ENCODE measurements at regions not wholly inside any gene's neighbourhood (a gene's known extent, or its start where the extent isn't known, plus 50 kb on each side); places are given as distances from the start of the nearest gene placed in this dataset.

DNA sequence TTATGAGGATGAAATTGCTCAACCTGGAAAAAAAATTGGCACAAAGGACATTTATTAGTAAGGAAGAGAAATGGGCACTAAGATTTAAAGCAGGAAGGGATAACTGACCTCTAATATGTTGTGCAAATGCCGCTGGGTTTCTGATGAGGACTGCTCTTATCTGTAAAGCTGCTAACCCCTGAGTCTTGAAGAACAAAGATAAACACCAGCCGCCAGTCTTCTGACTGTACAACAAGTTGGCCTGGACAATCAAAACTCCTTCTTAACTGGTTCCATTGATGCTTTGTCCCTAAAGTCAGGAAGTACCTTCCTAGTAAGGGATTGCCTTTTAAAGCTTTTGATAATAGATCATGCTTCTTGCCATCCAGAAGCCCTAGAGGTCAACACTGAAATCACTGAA, 301.8 kb downstream of the TRIB2 start:
- 100% methylated on average over 1 of the region's 2 CpGs for WGBS (ENCODE audit: insufficient coverage)

DNA sequence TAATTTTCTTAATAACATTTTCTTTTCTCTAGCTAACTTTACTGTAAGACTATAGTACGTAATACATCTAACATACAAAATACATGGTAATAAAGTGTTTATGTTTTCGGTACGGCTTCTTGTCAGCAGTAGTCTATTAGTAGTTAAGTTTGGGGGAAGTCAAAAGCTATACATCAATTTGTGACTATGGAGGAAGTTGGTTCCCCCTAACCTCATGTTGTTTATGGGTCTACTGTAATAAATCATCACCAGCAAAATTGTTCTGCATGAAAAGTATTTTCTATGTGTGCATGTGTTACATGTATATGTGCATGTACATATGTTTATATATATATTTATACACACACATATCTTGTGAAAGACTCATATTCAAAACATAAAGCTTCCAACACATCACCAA, 303.0 kb downstream of the TRIB2 start:
- intact Hi-C loops (cut with micrococcal nuclease): no loop called here
- ChIA-PET CTCF (interaction anchor here (4.2 kb wide), 1 partner anchor 13 kb away, joined by 21 read pairs; no protein-coding TSS in a partner anchor), POLR2A (no interaction called here)
- Histone ChIP-seq H3K9ac (ENCODE audit: low read length) (no peak overlapping the region), H3K4me1 (ENCODE audit: control insufficient read depth in 2 of 2, insufficient read depth in 2 of 2, low read length in 2 of 2) (no peaks in the 10 kb centered on the region), H3K4me3 (ENCODE audit: control extremely low read depth in 1 of 5, extremely low read depth in 1 of 5, insufficient read depth in 1 of 5, low read depth in 2 of 5, low read length in 4 of 5) (no peak overlapping the region), H2AFZ (ENCODE audit: insufficient read depth, low read depth, low read length, poor library complexity, severe bottlenecking) (no peak overlapping the region), H4K20me1 (ENCODE audit: control insufficient read depth, insufficient read depth, low read length, poor library complexity, severe bottlenecking) (no peaks in the 10 kb centered on the region), H3K79me2 (ENCODE audit: control insufficient read depth, insufficient read depth, low read length) (no peaks in the 10 kb centered on the region), H3K27me3 (replicated peaks in 1 of 4; ENCODE audit: control extremely low read depth in 1 of 4, control insufficient read depth in 3 of 4, insufficient read depth in 4 of 4, low read length in 3 of 4) (peaks cover 0 to 14% (median 11%) of the 10 kb centered on the region in 4 experiments), H3K9me3 (ENCODE audit: control extremely low read depth in 1 of 3, control insufficient read depth in 2 of 3, insufficient read depth in 1 of 3, low read length in 2 of 3) (no peaks in the 10 kb centered on the region), H3K4me2 (replicated peaks; ENCODE audit: low read depth, low read length, poor library complexity, severe bottlenecking) (no peak overlapping the region), H3K27ac (ENCODE audit: low read length in 2 of 2) (no peak overlapping the region), H3K36me3 (replicated peaks in 1 of 2; ENCODE audit: control extremely low read depth in 1 of 2, control insufficient read depth in 1 of 2, extremely low read depth in 1 of 2, insufficient read depth in 2 of 2, low read length in 1 of 2) (no peaks in the 10 kb centered on the region)
- no peaks in the 10 kb centered on the region for H3K4me1 Mint-ChIP-seq
- no peak for TF ChIP-seq EZH2 (IDR thresholded peaks at IDR 0.05; ENCODE audit: borderline replicate concordance, insufficient read depth, low read depth, low read length, poor library complexity, severe bottlenecking)
- TF ChIP-seq, protein P1, sequence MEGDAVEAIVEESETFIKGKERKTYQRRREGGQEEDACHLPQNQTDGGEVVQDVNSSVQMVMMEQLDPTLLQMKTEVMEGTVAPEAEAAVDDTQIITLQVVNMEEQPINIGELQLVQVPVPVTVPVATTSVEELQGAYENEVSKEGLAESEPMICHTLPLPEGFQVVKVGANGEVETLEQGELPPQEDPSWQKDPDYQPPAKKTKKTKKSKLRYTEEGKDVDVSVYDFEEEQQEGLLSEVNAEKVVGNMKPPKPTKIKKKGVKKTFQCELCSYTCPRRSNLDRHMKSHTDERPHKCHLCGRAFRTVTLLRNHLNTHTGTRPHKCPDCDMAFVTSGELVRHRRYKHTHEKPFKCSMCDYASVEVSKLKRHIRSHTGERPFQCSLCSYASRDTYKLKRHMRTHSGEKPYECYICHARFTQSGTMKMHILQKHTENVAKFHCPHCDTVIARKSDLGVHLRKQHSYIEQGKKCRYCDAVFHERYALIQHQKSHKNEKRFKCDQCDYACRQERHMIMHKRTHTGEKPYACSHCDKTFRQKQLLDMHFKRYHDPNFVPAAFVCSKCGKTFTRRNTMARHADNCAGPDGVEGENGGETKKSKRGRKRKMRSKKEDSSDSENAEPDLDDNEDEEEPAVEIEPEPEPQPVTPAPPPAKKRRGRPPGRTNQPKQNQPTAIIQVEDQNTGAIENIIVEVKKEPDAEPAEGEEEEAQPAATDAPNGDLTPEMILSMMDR (IDR thresholded peaks at IDR 0.05): no peak
- no peak overlapping the region for H3K27ac Mint-ChIP-seq
- H3K4me3 Mint-ChIP-seq: no peak overlapping the region
- H3K27me3 Mint-ChIP-seq: peaks cover 41% of the 10 kb centered on the region
- ATAC-seq (ENCODE audit: low read depth) (no peak), DNase-seq (no peak)
- no peaks in the 10 kb centered on the region for H3K9me3 Mint-ChIP-seq (ENCODE audit: insufficient read depth)
- WGBS (ENCODE audit: insufficient coverage): no CpG with 5 or more reads among the region's 3 CpGs

More for the DNA sequence above, 301.8 kb downstream of the TRIB2 start:
- Histone ChIP-seq H4K20me1 (ENCODE audit: control insufficient read depth, insufficient read depth, low read length, poor library complexity, severe bottlenecking) (no peaks in the 10 kb centered on the region), H3K4me2 (replicated peaks; ENCODE audit: low read depth, low read length, poor library complexity, severe bottlenecking) (no peak overlapping the region), H2AFZ (ENCODE audit: insufficient read depth, low read depth, low read length, poor library complexity, severe bottlenecking) (no peak overlapping the region), H3K9me3 (ENCODE audit: control extremely low read depth in 1 of 3, control insufficient read depth in 2 of 3, insufficient read depth in 1 of 3, low read length in 2 of 3) (no peaks in the 10 kb centered on the region), H3K27me3 (replicated peaks in 1 of 4; ENCODE audit: control extremely low read depth in 1 of 4, control insufficient read depth in 3 of 4, insufficient read depth in 4 of 4, low read length in 3 of 4) (peaks cover 0 to 22% (median 11%) of the 10 kb centered on the region in 4 experiments), H3K79me2 (ENCODE audit: control insufficient read depth, insufficient read depth, low read length) (no peaks in the 10 kb centered on the region), H3K36me3 (replicated peaks in 1 of 2; ENCODE audit: control extremely low read depth in 1 of 2, control insufficient read depth in 1 of 2, extremely low read depth in 1 of 2, insufficient read depth in 2 of 2, low read length in 1 of 2) (no peaks in the 10 kb centered on the region), H3K4me1 (ENCODE audit: control insufficient read depth in 2 of 2, insufficient read depth in 2 of 2, low read length in 2 of 2) (no peaks in the 10 kb centered on the region), H3K4me3 (ENCODE audit: control extremely low read depth in 1 of 5, extremely low read depth in 1 of 5, insufficient read depth in 1 of 5, low read depth in 2 of 5, low read length in 4 of 5) (no peak overlapping the region), H3K27ac (ENCODE audit: low read length in 2 of 2) (no peak overlapping the region), H3K9ac (ENCODE audit: low read length) (no peak overlapping the region)
- ChIA-PET CTCF (interaction anchor here (1.4 kb wide), 1 partner anchor 11 kb away, joined by 3 read pairs; no protein-coding TSS in a partner anchor), POLR2A (no interaction called here)
- Mint-ChIP-seq H3K4me1 (no peaks in the 10 kb centered on the region), H3K27ac (no peak overlapping the region), H3K27me3 (peaks cover 41% of the 10 kb centered on the region), H3K9me3 (ENCODE audit: insufficient read depth) (no peaks in the 10 kb centered on the region), H3K4me3 (no peak overlapping the region)
- ATAC-seq (ENCODE audit: low read depth) (no peak), DNase-seq (no peak)
- intact Hi-C loops (cut with micrococcal nuclease): no loop called here
- TF ChIP-seq, protein P1 (IDR thresholded peaks at IDR 0.05): no peak
- TF ChIP-seq EZH2 (IDR thresholded peaks at IDR 0.05; ENCODE audit: borderline replicate concordance, insufficient read depth, low read depth, low read length, poor library complexity, severe bottlenecking): no peak

All from B cell (primary cell).